Endothelial cell of umbilical vein (primary cell): ENCODE measurements at regions not wholly inside any gene's neighbourhood (a gene's known extent, or its start where the extent isn't known, plus 50 kb on each side); places are given as distances from the start of the nearest gene placed in this dataset.
"Not testable (repeated sequence)": the region's sequence is repeated elsewhere in the genome, so short reads cannot be mapped to it uniquely, and the experiment has no call there.

Experiments used
- BruUV-seq: library from RNA; stranded (reverse); fragments of 400-500 nt; replicated peaks from 2 replicates; lab custom pipeline; 2021; lab: Mats Ljungman, UMichigan
- CTCF ChIA-PET: fragments of 300-600, 350-600 bp; sonication (Branson Sonifier 250); formaldehyde crosslinking; loops from one replicate; lab custom pipeline; 2021; ENCODE audit warnings: antibody characterized with exemption, inconsistent platforms; lab: Charles Lee
- POLR2A ChIA-PET: fragments of 300-600, 350-600 bp; sonication (Branson Sonifier 250); formaldehyde crosslinking; loops from one replicate; lab custom pipeline; 2021; ENCODE audit warnings: antibody characterized with exemption, inconsistent platforms; lab: Charles Lee
- DNase-seq: peaks from one replicate; pipeline ENCODE4 v3.0.0-alpha.2; 2011; ENCODE audit warnings: low read depth, low spot score
- FAIRE-seq: peaks from 2 replicates; lab custom pipeline; 2011; peaks lifted over from hg19 to GRCh38; lab: Jason Lieb, UNC
- H2AFZ ChIP-seq: 2 replicates; pipeline ENCODE4 v1.6.0; 2012; ENCODE audit warnings: low read depth, low read length, control low read depth, inconsistent platforms
- H3K27ac ChIP-seq: 2 replicates; pipeline ENCODE4 v1.5.1; 2011; ENCODE audit warnings: low read depth, mild to moderate bottlenecking, control low read depth, low read length, moderate library complexity; ENCODE audit not compliant: insufficient read depth
- H3K27me3 ChIP-seq, 2 experiments: 2 replicates each; pipeline versions ENCODE4 v1.6.0 to v1.6.1; 2011; ENCODE audit warnings: low read length in 2 of 2, mixed read lengths in 1 of 2; ENCODE audit not compliant: control insufficient read depth in 2 of 2, insufficient read depth in 2 of 2
- H3K36me3 ChIP-seq, 2 experiments: 2 replicates in 1 of 2; 3 replicates in 1 of 2; pipeline ENCODE4 v1.5.1; 2011; ENCODE audit warnings: low read length in 2 of 2, mild to moderate bottlenecking in 1 of 2, moderate library complexity in 1 of 2; ENCODE audit not compliant: control insufficient read depth in 2 of 2, insufficient read depth in 2 of 2; ENCODE audit errors: extremely low read depth in 1 of 2
- H3K4me1 ChIP-seq: 3 replicates; pipeline ENCODE4 v1.5.1; 2011; ENCODE audit warnings: mild to moderate bottlenecking, low read length; ENCODE audit not compliant: control insufficient read depth, insufficient read depth; ENCODE audit errors: extremely low read depth
- H3K4me2 ChIP-seq: 2 replicates; pipeline ENCODE4 v1.6.1; 2011; ENCODE audit warnings: low read length, control low read depth, mixed read lengths; ENCODE audit not compliant: insufficient read depth
- H3K4me3 ChIP-seq, 3 experiments: fragments of 200-600 bp in 1 of 3; sonication (generic), shearing (Covaris generic) in 1 of 3; replicated peaks in 1 of 3; 2 replicates each; pipeline ENCODE4 v1.5.1; 2011 to 2016; ENCODE audit warnings: control low read depth in 3 of 3, low read length in 3 of 3, mild to moderate bottlenecking in 2 of 3, inconsistent platforms in 1 of 3, low read depth in 1 of 3, moderate library complexity in 1 of 3; ENCODE audit not compliant: insufficient read depth in 1 of 3
- H3K79me2 ChIP-seq: 2 replicates; pipeline ENCODE4 v1.6.0; 2012; ENCODE audit warnings: low read length, inconsistent platforms; ENCODE audit not compliant: control insufficient read depth, insufficient read depth
- H3K9ac ChIP-seq: replicated peaks from 2 replicates; pipeline ENCODE3; 2011; ENCODE audit warnings: low read length, control low read depth; ENCODE audit not compliant: insufficient read depth; ENCODE audit errors: extremely low read depth
- H3K9me1 ChIP-seq: replicated peaks from 3 replicates; pipeline ENCODE4 v1.6.0; 2011; ENCODE audit warnings: mild to moderate bottlenecking, low read length; ENCODE audit not compliant: control insufficient read depth, insufficient read depth; ENCODE audit errors: extremely low read depth
- H3K9me3 ChIP-seq: replicated peaks from 2 replicates; pipeline ENCODE4 v1.5.1; 2012; ENCODE audit warnings: low read length, inconsistent platforms; ENCODE audit not compliant: control insufficient read depth, insufficient read depth
- H4K20me1 ChIP-seq: replicated peaks from 2 replicates; pipeline ENCODE3; 2011; ENCODE audit warnings: mild to moderate bottlenecking, low read length; ENCODE audit not compliant: control insufficient read depth, insufficient read depth; ENCODE audit errors: extremely low read depth
- CTCF ChIP-seq, 2 donors: IDR thresholded peaks; 1 replicate in 1 of 2; 2 replicates in 1 of 2; pipeline ENCODE4 v1.5.1; 2011; ENCODE audit warnings: low read length in 2 of 2, mild to moderate bottlenecking in 2 of 2, moderate library complexity in 2 of 2, control low read depth in 1 of 2, inconsistent platforms in 1 of 2, low read depth in 1 of 2; ENCODE audit not compliant: insufficient read depth in 1 of 2; ENCODE audit errors: extremely low read depth in 1 of 2
- MAX ChIP-seq: IDR thresholded peaks from 2 replicates; pipeline ENCODE4 v1.6.1; 2011; ENCODE audit not compliant: insufficient read depth, insufficient read length
- MYC ChIP-seq: IDR thresholded peaks from one replicate; pipeline ENCODE4 v1.6.1; 2011; ENCODE audit warnings: mild to moderate bottlenecking, low read depth, low read length
- dilution Hi-C: fragments of 300-500 bp; cut with MboI; formaldehyde crosslinking; loops from one replicate; pipeline ENCODE4 v1.15.0; 2019; ENCODE audit warnings: low sequenced_read_pairs; ENCODE audit not compliant: extremely low pct_ligation_motif_present
- intact Hi-C: fragments of 100-400 bp; cut with micrococcal nuclease; formaldehyde crosslinking; loops from one replicate; pipeline ENCODE4 v1.10.0; 2022

GRCh38 chr5:120351071-120351470 lies 113.0 kb upstream of the PRR16 start:
- DNase-seq, H3K4me2 ChIP-seq, FAIRE-seq, H3K79me2 ChIP-seq, dilution Hi-C loops, CTCF ChIA-PET, POLR2A ChIA-PET, H3K9me3 ChIP-seq, intact Hi-C loops, H3K9ac ChIP-seq, H2AFZ ChIP-seq, H3K36me3 ChIP-seq, H3K27ac ChIP-seq, H3K4me3 ChIP-seq, BruUV-seq, H4K20me1 ChIP-seq, H3K27me3 ChIP-seq, H3K9me1 ChIP-seq, H3K4me1 ChIP-seq: not testable (repeated sequence)

- TF ChIP-seq MAX (no peak), CTCF (IDR thresholded peaks at IDR 0.05; ENCODE audit: extremely low read depth in 1 of 2, insufficient read depth in 1 of 2, low read depth in 1 of 2, low read length in 2 of 2) (no peak), MYC (no peak)
- H3K4me2 ChIP-seq = no peak overlapping the region
- H2AFZ ChIP-seq = no peak overlapping the region
- BruUV-seq = no TSS peak
- H3K9ac ChIP-seq = no peak overlapping the region
- H3K79me2 ChIP-seq = no peaks in the 10 kb centered on the region
- DNase-seq (no peak), FAIRE-seq (no peak)
- no peak overlapping the region for H3K27ac ChIP-seq
- H4K20me1 ChIP-seq = no peaks in the 10 kb centered on the region
- no peaks in the 10 kb centered on the region for H3K27me3 ChIP-seq
- H3K9me1 ChIP-seq = no peaks in the 10 kb centered on the region
- H3K4me3 ChIP-seq = no peak overlapping the region
- ChIA-PET POLR2A (no interaction called here), CTCF (no interaction called here)
- intact Hi-C loops (no loop called here), dilution Hi-C loops (no loop called here)
- no peaks in the 10 kb centered on the region for H3K4me1 ChIP-seq
- H3K9me3 ChIP-seq = no peaks in the 10 kb centered on the region
- H3K36me3 ChIP-seq = no peaks in the 10 kb centered on the region
Measured at GRCh38 chr5:120354126-120354525, 110.0 kb upstream of the PRR16 start.
